Brain microvascular endothelial cell (primary cell): ENCODE measurements at regions not wholly inside any gene's neighbourhood (a gene's known extent, or its start where the extent isn't known, plus 50 kb on each side); places are given as distances from the start of the nearest gene placed in this dataset.
A peak's percentile ranks its signal among the peaks of the same experiment; 100 is the strongest.

Source experiments
- DNase-seq: peaks from one replicate; pipeline ENCODE4 v3.0.0-alpha.2; 2020
- H3K27ac ChIP-seq: fragments of 250-450 bp; sonication (Bioruptor Pico); 2 replicates; pipeline ENCODE4 v1.5.1; 2020; ENCODE audit warnings: mild to moderate bottlenecking, moderate library complexity
- H3K27me3 ChIP-seq: fragments of 250-450 bp; sonication (Bioruptor Pico); replicated peaks from 2 replicates; pipeline ENCODE4 v1.5.1; 2020; ENCODE audit warnings: mild to moderate bottlenecking
- H3K36me3 ChIP-seq: fragments of 250-450 bp; sonication (Bioruptor Pico); replicated peaks from 2 replicates; pipeline ENCODE4 v1.5.1; 2020; ENCODE audit warnings: mild to moderate bottlenecking
- H3K4me3 ChIP-seq: 2 replicates; pipeline ENCODE4 v1.5.1; 2011; ENCODE audit warnings: low read depth, mild to moderate bottlenecking, control low read depth, low read length, moderate library complexity
- in situ Hi-C: cut with HindIII; loops from 2 replicates; pipeline ENCODE4 v1.10.0; 2017; ENCODE audit warnings: low sequenced_read_pairs, low pct_ligation_motif_present
- TF ChIP-seq, protein P1 (sequence below): IDR thresholded peaks from 2 replicates; pipeline ENCODE4 v1.5.1; 2011; ENCODE audit warnings: low read depth, mild to moderate bottlenecking, moderate library complexity, low read length, control low read depth, inconsistent platforms; ENCODE audit errors: missing control alignments

DNA sequence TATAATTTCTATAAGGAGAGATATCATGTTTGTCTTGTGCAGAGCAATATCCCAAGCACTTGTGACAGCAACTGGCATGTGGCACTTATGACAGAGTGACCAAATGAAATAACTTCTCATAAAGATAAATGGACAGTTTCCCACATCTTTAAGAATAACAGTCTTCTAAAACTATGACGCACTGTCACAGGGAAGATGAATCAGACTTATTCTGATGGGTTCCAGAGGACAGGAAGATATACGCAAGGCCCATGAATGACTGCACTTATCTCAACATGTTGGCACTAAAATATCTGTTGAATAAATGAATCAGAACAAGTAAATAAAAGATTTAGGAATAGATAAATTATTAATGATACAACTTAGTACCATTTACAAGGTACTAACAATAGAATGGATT lies 465.8 kb upstream of the SYT1 start:
- TF ChIP-seq, protein P1, sequence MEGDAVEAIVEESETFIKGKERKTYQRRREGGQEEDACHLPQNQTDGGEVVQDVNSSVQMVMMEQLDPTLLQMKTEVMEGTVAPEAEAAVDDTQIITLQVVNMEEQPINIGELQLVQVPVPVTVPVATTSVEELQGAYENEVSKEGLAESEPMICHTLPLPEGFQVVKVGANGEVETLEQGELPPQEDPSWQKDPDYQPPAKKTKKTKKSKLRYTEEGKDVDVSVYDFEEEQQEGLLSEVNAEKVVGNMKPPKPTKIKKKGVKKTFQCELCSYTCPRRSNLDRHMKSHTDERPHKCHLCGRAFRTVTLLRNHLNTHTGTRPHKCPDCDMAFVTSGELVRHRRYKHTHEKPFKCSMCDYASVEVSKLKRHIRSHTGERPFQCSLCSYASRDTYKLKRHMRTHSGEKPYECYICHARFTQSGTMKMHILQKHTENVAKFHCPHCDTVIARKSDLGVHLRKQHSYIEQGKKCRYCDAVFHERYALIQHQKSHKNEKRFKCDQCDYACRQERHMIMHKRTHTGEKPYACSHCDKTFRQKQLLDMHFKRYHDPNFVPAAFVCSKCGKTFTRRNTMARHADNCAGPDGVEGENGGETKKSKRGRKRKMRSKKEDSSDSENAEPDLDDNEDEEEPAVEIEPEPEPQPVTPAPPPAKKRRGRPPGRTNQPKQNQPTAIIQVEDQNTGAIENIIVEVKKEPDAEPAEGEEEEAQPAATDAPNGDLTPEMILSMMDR: no peak
- Histone ChIP-seq H3K36me3 (no peaks in the 10 kb centered on the region), H3K4me3 (no peak overlapping the region), H3K27me3 (no peaks in the 10 kb centered on the region), H3K27ac (peak overlapping the region; percentile 49)
- in situ Hi-C loops: no loop called here
- peak; percentile 77 for DNase-seq

DNA sequence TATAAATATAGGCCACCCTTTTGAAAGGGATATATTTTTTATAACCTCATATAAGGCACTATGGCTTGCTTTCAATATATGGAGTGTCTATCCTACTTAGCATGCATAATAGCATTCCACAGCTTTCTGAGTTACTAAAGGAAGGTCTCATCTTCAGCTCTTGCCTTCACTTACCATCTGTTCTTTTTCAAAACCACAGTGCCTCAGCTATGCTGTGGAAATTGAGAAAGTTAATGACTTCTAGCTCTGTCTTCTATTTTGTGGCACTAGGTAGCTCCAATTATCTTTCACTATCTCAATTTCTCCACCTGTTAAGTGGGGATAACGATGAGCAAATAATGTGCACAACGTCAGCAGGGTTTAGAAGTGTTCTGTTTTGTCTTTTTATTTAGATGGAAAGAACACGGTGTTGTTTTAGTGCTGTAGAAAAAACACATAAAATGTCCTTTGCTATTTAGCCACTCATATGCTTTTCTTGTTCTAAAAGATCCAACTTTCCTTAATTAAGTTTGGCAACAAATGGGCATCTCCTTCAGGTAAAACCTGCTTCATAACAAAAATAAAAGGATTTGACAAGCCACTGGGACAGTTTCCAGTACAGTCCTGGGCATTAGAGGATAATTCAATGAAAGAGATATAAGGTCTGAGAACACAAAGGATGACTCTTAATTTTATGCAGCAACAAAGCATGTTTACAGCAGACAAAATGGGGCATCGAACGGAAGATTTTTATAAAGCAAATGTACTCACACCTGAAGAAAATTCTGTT lies 462.0 kb upstream of the SYT1 start:
- no peak overlapping the region for H3K4me3 ChIP-seq

DNA sequence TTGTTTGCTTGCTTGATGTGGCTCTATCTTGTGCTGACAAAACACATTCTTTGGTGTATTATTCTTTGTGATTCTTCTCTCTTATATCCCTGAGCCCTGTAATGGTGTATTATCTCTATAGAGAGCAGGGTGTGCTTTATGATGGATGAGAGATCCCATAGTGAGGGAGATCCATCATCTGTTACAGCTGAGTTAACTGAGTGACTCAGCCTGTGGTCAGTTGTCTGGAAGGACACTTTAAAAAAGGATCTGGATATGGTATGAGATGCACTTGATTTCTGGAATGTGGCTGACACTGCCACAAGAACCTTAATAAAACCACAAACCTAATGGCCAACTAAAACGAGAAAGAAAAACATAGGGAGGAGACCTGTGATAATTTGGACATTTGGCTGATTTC lies 461.4 kb upstream of the SYT1 start:
- TF ChIP-seq, protein P1: no peak
- H3K4me3 ChIP-seq: no peak overlapping the region
- H3K36me3 ChIP-seq: no peaks in the 10 kb centered on the region
- peak; percentile 90 for DNase-seq
- H3K27ac ChIP-seq: peak overlapping the region; percentile 70
- H3K27me3 ChIP-seq: no peaks in the 10 kb centered on the region
- in situ Hi-C loops: no loop called here

More for the DNA sequence above, 462.0 kb upstream of the SYT1 start:
- H3K36me3 ChIP-seq: no peaks in the 10 kb centered on the region
- DNase-seq: no peak
- TF ChIP-seq, protein P1: no peak
- H3K27me3 ChIP-seq: no peaks in the 10 kb centered on the region
- in situ Hi-C loops: no loop called here
- peak overlapping the region; percentile 41 for H3K27ac ChIP-seq

GRCh38 chr12:78403681-78404080 lies 460.9 kb upstream of the SYT1 start:
- Histone ChIP-seq H3K36me3 (no peaks in the 10 kb centered on the region), H3K4me3 (no peak overlapping the region), H3K27me3 (no peaks in the 10 kb centered on the region), H3K27ac (peak overlapping the region; percentile 70)
- in situ Hi-C loops: no loop called here
- peak; percentile 68 for DNase-seq
- TF ChIP-seq, protein P1: no peak

GRCh38 chr12:78406213-78406612 lies 458.4 kb upstream of the SYT1 start:
- H3K36me3 ChIP-seq: no peaks in the 10 kb centered on the region
- H3K27ac ChIP-seq: no peak overlapping the region
- TF ChIP-seq, protein P1: no peak
- in situ Hi-C loops: no loop called here
- H3K4me3 ChIP-seq: no peak overlapping the region
- DNase-seq: no peak
- H3K27me3 ChIP-seq: no peaks in the 10 kb centered on the region

DNA sequence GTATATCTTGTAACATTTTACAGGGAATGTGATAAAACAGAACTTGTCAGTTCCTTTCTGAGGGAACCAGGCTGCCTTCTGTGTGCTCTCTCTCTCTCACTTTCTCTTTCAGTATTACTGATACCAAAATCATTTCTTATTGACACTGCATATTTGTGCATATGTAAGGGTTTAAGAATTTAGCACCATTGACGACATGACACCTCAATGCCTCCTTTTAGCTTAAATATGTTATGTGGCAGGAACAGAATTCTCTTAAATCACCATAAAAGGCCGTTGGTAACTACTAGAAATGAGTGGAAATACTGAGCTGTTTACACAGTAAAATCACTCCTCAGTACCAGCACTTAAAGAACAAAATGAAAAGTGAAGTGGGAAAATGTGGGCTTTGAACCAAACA lies 457.7 kb upstream of the SYT1 start:
- in situ Hi-C loops: no loop called here
- H3K27me3 ChIP-seq: no peaks in the 10 kb centered on the region
- H3K27ac ChIP-seq: peak overlapping the region; percentile 31
- TF ChIP-seq, protein P1: no peak
- peak; percentile 22 for DNase-seq
- no peak overlapping the region for H3K4me3 ChIP-seq
- H3K36me3 ChIP-seq: no peaks in the 10 kb centered on the region
